A549 (cell line): ENCODE measurements at regions not wholly inside any gene's neighbourhood (a gene's known extent, or its start where the extent isn't known, plus 50 kb on each side); places are given as distances from the start of the nearest gene placed in this dataset.

ENCODE experiments used
- ATAC-seq, 2 experiments: fragments of 200-7000 bp in 1 of 2; fragments of >200 bp in 1 of 2; cut with Nextera tagmentation in 1 of 2; cut with Tn5 transposase in 1 of 2; 3 replicates each; pipeline versions ENCODE4 v1.8.0 to v1.9.1; 2018 to 2020; ENCODE audit warnings: mild to moderate bottlenecking in 1 of 2, moderate library complexity in 1 of 2
- CTCF ChIA-PET: fragments of 300-600 bp; sonication (Branson Sonifier 250); formaldehyde crosslinking; extraction: SDS; loops from one replicate; lab custom pipeline; 2021; ENCODE audit warnings: antibody characterized with exemption, inconsistent platforms; lab: Yijun Ruan, JAX
- POLR2A ChIA-PET: fragments of 350-600 bp; formaldehyde crosslinking; extraction: SDS; loops from one replicate; lab custom pipeline; 2021; ENCODE audit warnings: antibody characterized with exemption, inconsistent platforms; lab: Yijun Ruan, JAX
- DNase-seq, 2 experiments: peaks; one replicate each; pipeline versions ENCODE4 v3.0.0 to v3.0.0-alpha.2; 2011 to 2016; ENCODE audit warnings: low read depth in 1 of 2, low spot score in 1 of 2
- FAIRE-seq: peaks from 2 replicates; lab custom pipeline; 2011; peaks lifted over from hg19 to GRCh38; lab: Jason Lieb, UNC
- H3K27ac ChIP-seq, 2 experiments: fragments of >200 bp; sonication (Bioruptor Twin); formaldehyde crosslinking; 3 replicates each; pipeline ENCODE4 v1.5.1; 2016 to 2017
- H3K4me1 ChIP-seq: fragments of >200 bp; sonication (Bioruptor Twin); formaldehyde crosslinking; 3 replicates; pipeline ENCODE4 v1.6.1; 2016
- H3K4me2 ChIP-seq: fragments of >200 bp; sonication (Bioruptor Twin); formaldehyde crosslinking; 3 replicates; pipeline ENCODE4 v1.6.1; 2016
- H3K4me3 ChIP-seq: fragments of >200 bp; sonication (Bioruptor Twin); formaldehyde crosslinking; 3 replicates; pipeline ENCODE4 v1.5.1; 2016
- H3K9me3 ChIP-seq: fragments of >200 bp; sonication (Bioruptor Twin); formaldehyde crosslinking; 3 replicates; pipeline ENCODE4 v1.6.1; 2016
- BHLHE40 ChIP-seq: IDR thresholded peaks from 2 replicates; pipeline ENCODE4 v1.6.1; 2012; ENCODE audit warnings: low read depth, low read length, inconsistent platforms
- EHF ChIP-seq: fragments of 250-450 bp; sonication (Bioruptor Pico); IDR thresholded peaks from 2 replicates; pipeline ENCODE4 v1.5.0; 2020; ENCODE audit warnings: mild to moderate bottlenecking
- EHMT2 ChIP-seq: fragments of 200-600 bp; sonication (generic); IDR thresholded peaks from 2 replicates; pipeline ENCODE4 v1.6.1; 2016; ENCODE audit warnings: antibody characterized with exemption, low read depth, mild to moderate bottlenecking, moderate library complexity
- EP300 ChIP-seq, 2 experiments: fragments of >200 bp; sonication (Bioruptor Twin); formaldehyde crosslinking; IDR thresholded peaks; 2 replicates in 1 of 2; 3 replicates in 1 of 2; pipeline ENCODE4 v1.6.1; 2016 to 2017
- FOSB ChIP-seq: fragments of 250-450 bp; sonication (Bioruptor Pico); IDR thresholded peaks from 2 replicates; pipeline ENCODE4 v1.5.0; 2020; ENCODE audit warnings: mild to moderate bottlenecking, moderate library complexity
- FOSL2 ChIP-seq, 2 experiments: fragments of 450-650 bp in 1 of 2; fragments of >200 bp in 1 of 2; sonication (Bioruptor Twin) in 1 of 2; formaldehyde crosslinking; IDR thresholded peaks; 2 replicates each; pipeline versions ENCODE4 v1.5.0 to v1.6.1; 2016 to 2020; ENCODE audit warnings: mild to moderate bottlenecking in 1 of 2, moderate library complexity in 1 of 2
- GATA3 ChIP-seq: IDR thresholded peaks from 2 replicates; pipeline ENCODE4 v1.6.1; 2012; ENCODE audit warnings: borderline replicate concordance
- HOXA7 ChIP-seq: fragments of 250-450 bp; sonication (Bioruptor Pico); IDR thresholded peaks from 2 replicates; pipeline ENCODE4 v1.5.0; 2020; ENCODE audit warnings: mild to moderate bottlenecking, moderate library complexity
- JUN ChIP-seq, 2 experiments: fragments of >200 bp; sonication (Bioruptor Twin); formaldehyde crosslinking; IDR thresholded peaks; 2 replicates in 1 of 2; 3 replicates in 1 of 2; pipeline ENCODE4 v1.6.1; 2016 to 2017
- KDM5A ChIP-seq: fragments of 200-600 bp; sonication (generic); IDR thresholded peaks from 2 replicates; pipeline ENCODE4 v1.6.1; 2016; ENCODE audit warnings: antibody characterized with exemption, mild to moderate bottlenecking
- MAFK ChIP-seq: fragments of 450-650 bp; IDR thresholded peaks from 2 replicates; pipeline ENCODE4 v1.6.1; 2014; ENCODE audit not compliant: partially characterized antibody
- MYC ChIP-seq: IDR thresholded peaks from 2 replicates; pipeline ENCODE4 v1.6.1; 2012; ENCODE audit warnings: mild to moderate bottlenecking, inconsistent platforms, low read length, improper control_type of control experiment, borderline replicate concordance
- NFE2L2 ChIP-seq: fragments of 150-350 bp; conservative IDR thresholded peaks from 2 replicates; pipeline ENCODE4 v1.6.1; 2014; ENCODE audit warnings: low read length
- RCOR1 ChIP-seq: fragments of 150-350 bp; IDR thresholded peaks from 2 replicates; pipeline ENCODE4 v1.6.1; 2014; ENCODE audit warnings: antibody characterized with exemption, low read length, low read depth
- REST ChIP-seq: fragments of 200-600 bp; sonication (generic); IDR thresholded peaks from 2 replicates; pipeline ENCODE4 v1.6.1; 2016; ENCODE audit warnings: antibody characterized with exemption, mild to moderate bottlenecking, moderate library complexity
- RFX5 ChIP-seq: fragments of 450-650 bp; IDR thresholded peaks from 2 replicates; pipeline ENCODE4 v1.7.1; 2014; ENCODE audit warnings: antibody characterized with exemption, mild to moderate bottlenecking, moderate library complexity
- RNF2 ChIP-seq: fragments of 200-600 bp; sonication (generic); IDR thresholded peaks from 2 replicates; pipeline ENCODE4 v1.6.1; 2016; ENCODE audit warnings: low read depth, mild to moderate bottlenecking, antibody characterized with exemption, moderate library complexity, borderline replicate concordance
- SMC3 ChIP-seq: fragments of >200 bp; sonication (Bioruptor Twin); formaldehyde crosslinking; IDR thresholded peaks from 3 replicates; pipeline ENCODE4 v1.6.1; 2018; ENCODE audit warnings: inconsistent platforms
- TP53 ChIP-seq: fragments of 250-450 bp; sonication (Bioruptor Pico); IDR thresholded peaks from 2 replicates; pipeline ENCODE4 v1.5.0; 2021; ENCODE audit warnings: mild to moderate bottlenecking, moderate library complexity
- ZFP36 ChIP-seq: fragments of 450-650 bp; IDR thresholded peaks from 2 replicates; pipeline ENCODE4 v1.6.1; 2014; ENCODE audit warnings: borderline replicate concordance; ENCODE audit not compliant: partially characterized antibody
- ZNF302 ChIP-seq: fragments of 250-450 bp; sonication (Bioruptor Pico); IDR thresholded peaks from 2 replicates; pipeline ENCODE4 v1.9.0; 2021; ENCODE audit warnings: inconsistent platforms, mild to moderate bottlenecking, moderate library complexity
- WGBS: methylation state at CpG from one replicate; pipeline ENCODE4 v1.1.6; 2017; ENCODE audit errors: missing lambda C conversion rate; 5-methylcytosine and 5-hydroxymethylcytosine counted together
- TF ChIP-seq, protein P1 (sequence below): fragments of >200 bp; sonication (Bioruptor Twin); formaldehyde crosslinking; IDR thresholded peaks from 2 replicates; pipeline ENCODE4 v1.6.1; 2016
- TF ChIP-seq, protein P2 (sequence below): fragments of 250-450 bp; sonication (Bioruptor Pico); IDR thresholded peaks from 2 replicates; pipeline ENCODE4 v1.5.0; 2020; ENCODE audit warnings: low read depth, mild to moderate bottlenecking, moderate library complexity
- TF ChIP-seq, protein P3 (sequence below): fragments of 250-450 bp; sonication (Bioruptor Pico); IDR thresholded peaks from 2 replicates; pipeline ENCODE4 v1.5.0; 2021; ENCODE audit warnings: mild to moderate bottlenecking, moderate library complexity, borderline replicate concordance

- no peak for FAIRE-seq
- H3K4me1 ChIP-seq, result no peaks in the 10 kb centered on the region
- no peak for DNase-seq
- no peaks in the 10 kb centered on the region; the same call in 2 of the 3 replicates for H3K9me3 ChIP-seq
- no peak overlapping the region for H3K4me2 ChIP-seq
- no peak overlapping the region for H3K27ac ChIP-seq
- CTCF ChIA-PET, result no interaction called here
- no peak for TF ChIP-seq TP53 (CRISPR knock-in tag)
- no peak for TF ChIP-seq EHMT2
- TF ChIP-seq EHF (CRISPR knock-in tag), result no peak
- TF ChIP-seq RNF2, result no peak
- no peak for TF ChIP-seq BHLHE40
- no peak for TF ChIP-seq ZNF302 (CRISPR knock-in tag)
- TF ChIP-seq MYC, result no peak
- TF ChIP-seq, protein P1, sequence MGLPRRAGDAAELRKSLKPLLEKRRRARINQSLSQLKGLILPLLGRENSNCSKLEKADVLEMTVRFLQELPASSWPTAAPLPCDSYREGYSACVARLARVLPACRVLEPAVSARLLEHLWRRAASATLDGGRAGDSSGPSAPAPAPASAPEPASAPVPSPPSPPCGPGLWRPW, result no peak
- TF ChIP-seq, all 56 proteins: peak for 0
- ATAC-seq, result no peak
- 25% methylated on average over 5 of the region's 5 CpGs for WGBS
- POLR2A ChIA-PET, result no interaction called here
- no peak overlapping the region for H3K4me3 ChIP-seq
These were observed 332.5 kb downstream of the ZWINT start for GRCh38 chr10:56028298-56029132.

DNA sequence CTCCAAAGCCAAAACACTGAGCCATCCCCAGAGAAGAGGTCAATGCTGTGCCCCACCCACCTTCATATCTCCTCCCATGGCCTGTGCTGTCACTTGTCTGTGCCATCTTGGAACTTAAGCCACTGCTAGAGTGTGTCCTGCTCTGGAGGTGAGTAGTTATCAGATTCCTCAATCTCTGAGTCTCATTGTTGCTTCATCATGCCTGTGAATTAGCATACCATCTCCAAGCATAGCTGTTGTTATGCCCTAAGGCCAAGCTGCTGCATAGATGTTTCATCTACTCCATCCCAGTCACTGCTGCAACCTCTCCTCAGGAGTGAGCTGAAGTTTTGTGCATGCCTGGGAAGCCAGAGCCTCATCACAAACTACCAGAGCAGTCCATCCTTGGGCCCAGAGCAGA, 349.0 kb downstream of the ZWINT start:
- ChIA-PET POLR2A (no interaction called here), CTCF (no interaction called here)
- Histone ChIP-seq H3K4me1 (no peaks in the 10 kb centered on the region), H3K9me3 (no peaks in the 10 kb centered on the region), H3K4me3 (no peak overlapping the region), H3K27ac (no peak overlapping the region), H3K4me2 (no peak overlapping the region)
- TF ChIP-seq RFX5 (no peak), ZFP36 (no peak), EP300 (IDR thresholded peaks at IDR 0.05) (no peak), HOXA7 (no peak), FOSL2 (IDR thresholded peaks at IDR 0.05) (no peak), FOSL2 (CRISPR knock-in tag; IDR thresholded peaks at IDR 0.05) (no peak), GATA3 (no peak), JUN (IDR thresholded peaks at IDR 0.05) (no peak), EHMT2 (no peak), FOSB (CRISPR knock-in tag) (no peak), EHF (CRISPR knock-in tag) (no peak), REST (no peak), SMC3 (no peak), RCOR1 (no peak), MAFK (no peak), NFE2L2 (no peak), KDM5A (no peak)
- TF ChIP-seq, protein P1, result no peak
- TF ChIP-seq, protein P2, sequence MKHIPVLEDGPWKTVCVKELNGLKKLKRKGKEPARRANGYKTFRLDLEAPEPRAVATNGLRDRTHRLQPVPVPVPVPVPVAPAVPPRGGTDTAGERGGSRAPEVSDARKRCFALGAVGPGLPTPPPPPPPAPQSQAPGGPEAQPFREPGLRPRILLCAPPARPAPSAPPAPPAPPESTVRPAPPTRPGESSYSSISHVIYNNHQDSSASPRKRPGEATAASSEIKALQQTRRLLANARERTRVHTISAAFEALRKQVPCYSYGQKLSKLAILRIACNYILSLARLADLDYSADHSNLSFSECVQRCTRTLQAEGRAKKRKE (CRISPR knock-in tag), result no peak
- TF ChIP-seq, protein P3, sequence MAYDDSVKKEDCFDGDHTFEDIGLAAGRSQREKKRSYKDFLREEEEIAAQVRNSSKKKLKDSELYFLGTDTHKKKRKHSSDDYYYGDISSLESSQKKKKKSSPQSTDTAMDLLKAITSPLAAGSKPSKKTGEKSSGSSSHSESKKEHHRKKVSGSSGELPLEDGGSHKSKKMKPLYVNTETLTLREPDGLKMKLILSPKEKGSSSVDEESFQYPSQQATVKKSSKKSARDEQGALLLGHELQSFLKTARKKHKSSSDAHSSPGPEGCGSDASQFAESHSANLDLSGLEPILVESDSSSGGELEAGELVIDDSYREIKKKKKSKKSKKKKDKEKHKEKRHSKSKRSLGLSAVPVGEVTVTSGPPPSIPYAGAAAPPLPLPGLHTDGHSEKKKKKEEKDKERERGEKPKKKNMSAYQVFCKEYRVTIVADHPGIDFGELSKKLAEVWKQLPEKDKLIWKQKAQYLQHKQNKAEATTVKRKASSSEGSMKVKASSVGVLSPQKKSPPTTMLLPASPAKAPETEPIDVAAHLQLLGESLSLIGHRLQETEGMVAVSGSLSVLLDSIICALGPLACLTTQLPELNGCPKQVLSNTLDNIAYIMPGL (CRISPR knock-in tag), result no peak
- ATAC-seq (no peak), DNase-seq (no peak), FAIRE-seq (no peak)
